Trophoblast cell (in vitro differentiated cells and primary cell): ENCODE measurements at regions not wholly inside any gene's neighbourhood (a gene's known extent, or its start where the extent isn't known, plus 50 kb on each side); places are given as distances from the start of the nearest gene placed in this dataset.
A peak's percentile ranks its signal among the peaks of the same experiment; 100 is the strongest.

Experiments used
- DNase-seq, 2 donors: peaks; one replicate each; pipeline ENCODE4 v3.0.0-alpha.2; 2016
- H2AFZ ChIP-seq: 2 replicates; pipeline ENCODE4 v1.6.1; 2013; ENCODE audit warnings: low read length, moderate library complexity, mild to moderate bottlenecking; ENCODE audit not compliant: insufficient read depth, poor library complexity
- H2AK5ac ChIP-seq: 2 replicates; pipeline ENCODE4 v1.6.1; 2013; ENCODE audit warnings: mild to moderate bottlenecking, low read length
- H2BK120ac ChIP-seq: 2 replicates; pipeline ENCODE4 v1.6.1; 2013; ENCODE audit warnings: low read length, mild to moderate bottlenecking, moderate library complexity; ENCODE audit not compliant: insufficient read depth, poor library complexity
- H2BK12ac ChIP-seq: 2 replicates; pipeline ENCODE4 v1.6.1; 2013; ENCODE audit warnings: mild to moderate bottlenecking, low read length, moderate library complexity
- H2BK5ac ChIP-seq: 2 replicates; pipeline ENCODE4 v1.6.1; 2013; ENCODE audit warnings: low read length, low read depth, moderate library complexity, mild to moderate bottlenecking; ENCODE audit not compliant: poor library complexity
- H3K14ac ChIP-seq: 2 replicates; pipeline ENCODE4 v1.6.1; 2013; ENCODE audit warnings: mild to moderate bottlenecking, low read length
- H3K18ac ChIP-seq: 2 replicates; pipeline ENCODE4 v1.6.1; 2013; ENCODE audit warnings: mild to moderate bottlenecking, low read length
- H3K23ac ChIP-seq: 2 replicates; pipeline ENCODE4 v1.6.1; 2013; ENCODE audit warnings: low read length
- H3K27ac ChIP-seq: 2 replicates; pipeline ENCODE4 v1.5.1; 2013; ENCODE audit warnings: low read depth, mild to moderate bottlenecking, inconsistent platforms, low read length, moderate library complexity
- H3K27me3 ChIP-seq: 2 replicates; pipeline ENCODE4 v1.6.1; 2013; ENCODE audit warnings: inconsistent platforms, mild to moderate bottlenecking, low read length, moderate library complexity; ENCODE audit not compliant: insufficient read depth
- H3K36me3 ChIP-seq, 2 experiments: 1 replicate in 1 of 2; 2 replicates in 1 of 2; pipeline ENCODE4 v1.6.1; 2013; ENCODE audit warnings: low read length in 2 of 2, mild to moderate bottlenecking in 2 of 2, moderate library complexity in 1 of 2; ENCODE audit not compliant: insufficient read depth in 2 of 2, control insufficient read depth in 1 of 2
- H3K4ac ChIP-seq: 2 replicates; pipeline ENCODE4 v1.6.1; 2013; ENCODE audit warnings: low read depth, mild to moderate bottlenecking, low read length, moderate library complexity
- H3K4me1 ChIP-seq, 2 experiments: 1 replicate in 1 of 2; 2 replicates in 1 of 2; pipeline ENCODE4 v1.6.1; 2013; ENCODE audit warnings: low read length in 2 of 2, mild to moderate bottlenecking in 2 of 2, moderate library complexity in 1 of 2; ENCODE audit not compliant: insufficient read depth in 2 of 2, control insufficient read depth in 1 of 2
- H3K4me2 ChIP-seq: 2 replicates; pipeline ENCODE4 v1.6.1; 2013; ENCODE audit warnings: inconsistent platforms, mild to moderate bottlenecking, low read length, moderate library complexity
- H3K4me3 ChIP-seq: 2 replicates; pipeline ENCODE4 v1.5.1; 2013; ENCODE audit warnings: mild to moderate bottlenecking, low read depth, low read length, inconsistent platforms
- H3K79me1 ChIP-seq: one replicate; pipeline ENCODE4 v1.6.1; 2013; ENCODE audit warnings: low read length
- H3K79me2 ChIP-seq: 2 replicates; pipeline ENCODE4 v1.6.1; 2013; ENCODE audit warnings: low read length, mild to moderate bottlenecking; ENCODE audit not compliant: control insufficient read depth, insufficient read depth, poor library complexity
- H3K9ac ChIP-seq: 2 replicates; pipeline ENCODE4 v1.6.1; 2013; ENCODE audit warnings: mild to moderate bottlenecking, low read length
- H3K9me3 ChIP-seq: 2 replicates; pipeline ENCODE4 v1.6.1; 2013; ENCODE audit warnings: low read depth, mild to moderate bottlenecking, control low read depth, inconsistent platforms, low read length; ENCODE audit not compliant: insufficient read depth
- H4K12ac ChIP-seq: 2 replicates; pipeline ENCODE4 v1.6.1; 2013; ENCODE audit warnings: low read depth, mild to moderate bottlenecking, low read length, moderate library complexity
- H4K8ac ChIP-seq: 2 replicates; pipeline ENCODE4 v1.6.1; 2013; ENCODE audit warnings: low read depth, mild to moderate bottlenecking, low read length, moderate library complexity
- H4K91ac ChIP-seq: one replicate; pipeline ENCODE4 v1.6.1; 2013; ENCODE audit warnings: low read depth, mild to moderate bottlenecking, low read length, moderate library complexity
- WGBS: extraction: QIAGEN DNeasy Blood & Tissue Kit; methylation state at CpG from one replicate; pipeline ENCODE4 v1.1.7; 2013; ENCODE audit warnings: missing lambda C conversion rate; ENCODE audit not compliant: insufficient read length, insufficient coverage; ENCODE audit errors: extremely low coverage; 5-methylcytosine and 5-hydroxymethylcytosine counted together

DNA sequence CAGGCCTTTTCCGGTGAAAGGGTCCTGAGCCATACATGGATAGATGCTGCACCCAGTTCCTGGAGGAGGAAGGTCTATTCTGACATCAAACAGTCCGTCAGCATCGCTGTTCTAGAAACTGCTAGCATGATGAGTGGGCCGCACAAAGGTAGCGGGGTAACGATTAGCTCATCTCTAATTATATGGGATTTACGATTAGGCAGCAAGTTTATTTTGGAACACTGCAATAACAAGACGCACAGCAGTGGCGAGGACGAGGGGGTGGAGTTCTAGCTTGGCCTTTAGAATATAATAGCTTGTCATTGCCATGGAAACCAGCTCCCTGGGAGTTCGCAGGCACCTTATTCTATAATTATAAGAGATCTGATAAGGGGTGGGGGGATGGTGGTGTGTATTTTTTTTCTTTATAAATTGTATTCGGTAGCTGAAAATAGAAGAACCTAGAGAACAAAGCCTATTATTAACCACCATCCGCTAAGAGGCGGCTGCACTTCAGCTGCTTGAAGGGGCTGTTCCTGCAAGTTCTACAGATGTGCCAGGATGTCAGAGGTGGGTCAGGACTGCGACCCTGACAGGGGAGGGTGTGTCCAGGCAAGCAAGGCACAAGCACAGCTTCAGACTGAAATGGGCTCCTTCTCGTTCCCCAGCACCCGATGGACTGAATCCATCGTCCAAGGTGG lies 311.0 kb downstream of the AGTPBP1 start:
- no CpG with 5 or more reads among the region's 18 CpGs for WGBS
- H3K23ac ChIP-seq = no peak overlapping the region
- H2AK5ac ChIP-seq = no peak overlapping the region
- no peak overlapping the region for H3K27ac ChIP-seq
- H4K8ac ChIP-seq = no peak overlapping the region
- DNase-seq = no peak
- H3K36me3 ChIP-seq = no peaks in the 10 kb centered on the region
- H3K4me3 ChIP-seq = no peak overlapping the region
- H3K27me3 ChIP-seq = no peaks in the 10 kb centered on the region
- H3K79me2 ChIP-seq = no peaks in the 10 kb centered on the region
- H3K4me2 ChIP-seq = no peak overlapping the region
- H3K9ac ChIP-seq = no peak overlapping the region
- H3K9me3 ChIP-seq = no peaks in the 10 kb centered on the region
- no peak overlapping the region for H2BK120ac ChIP-seq
- no peak overlapping the region for H2AFZ ChIP-seq
- no peaks in the 10 kb centered on the region for H3K79me1 ChIP-seq
- no peak overlapping the region for H2BK12ac ChIP-seq
- no peak overlapping the region for H3K14ac ChIP-seq
- no peak overlapping the region for H4K12ac ChIP-seq
- H3K4ac ChIP-seq = no peak overlapping the region
- H3K4me1 ChIP-seq = no peaks in the 10 kb centered on the region
- H4K91ac ChIP-seq = no peak overlapping the region
- H3K18ac ChIP-seq = no peak overlapping the region
- H2BK5ac ChIP-seq = no peak overlapping the region

DNA sequence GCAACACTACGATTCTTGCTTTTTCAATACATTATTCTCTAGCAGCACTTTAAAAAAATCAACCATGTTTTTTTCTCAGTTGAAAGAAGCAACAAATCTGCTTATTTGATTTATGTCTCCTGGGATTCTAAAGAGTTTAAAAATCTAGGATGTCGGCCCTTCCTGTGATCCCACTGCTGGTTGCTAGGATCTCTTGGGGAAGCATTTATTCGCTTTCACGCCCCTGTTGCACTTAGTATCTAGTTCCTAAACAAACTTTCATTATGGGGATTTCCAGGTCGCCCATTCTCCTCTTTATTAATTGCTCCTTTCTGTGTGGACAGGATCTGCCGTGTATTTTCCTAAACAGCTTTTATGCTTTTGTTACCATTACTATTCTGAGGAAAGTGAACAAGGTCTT lies 313.5 kb downstream of the AGTPBP1 start:
- no peak for DNase-seq
- no peak overlapping the region for H2BK120ac ChIP-seq
- no peak overlapping the region for H2AFZ ChIP-seq
- H3K79me1 ChIP-seq = no peaks in the 10 kb centered on the region
- no peak overlapping the region for H3K9ac ChIP-seq
- no peaks in the 10 kb centered on the region for H3K36me3 ChIP-seq
- H4K8ac ChIP-seq = no peak overlapping the region
- H2BK5ac ChIP-seq = no peak overlapping the region
- no peaks in the 10 kb centered on the region for H3K9me3 ChIP-seq
- H2BK12ac ChIP-seq = no peak overlapping the region
- no peak overlapping the region for H3K18ac ChIP-seq
- H3K14ac ChIP-seq = no peak overlapping the region
- H3K23ac ChIP-seq = no peak overlapping the region
- H4K91ac ChIP-seq = no peak overlapping the region
- H3K4me2 ChIP-seq = no peak overlapping the region
- no peak overlapping the region for H2AK5ac ChIP-seq
- no peaks in the 10 kb centered on the region for H3K79me2 ChIP-seq
- no peaks in the 10 kb centered on the region for H3K4me1 ChIP-seq
- no peak overlapping the region for H3K27ac ChIP-seq
- WGBS = no CpG with 5 or more reads among the region's 6 CpGs
- H3K27me3 ChIP-seq = no peaks in the 10 kb centered on the region
- no peak overlapping the region for H4K12ac ChIP-seq
- no peak overlapping the region for H3K4me3 ChIP-seq
- H3K4ac ChIP-seq = no peak overlapping the region

DNA sequence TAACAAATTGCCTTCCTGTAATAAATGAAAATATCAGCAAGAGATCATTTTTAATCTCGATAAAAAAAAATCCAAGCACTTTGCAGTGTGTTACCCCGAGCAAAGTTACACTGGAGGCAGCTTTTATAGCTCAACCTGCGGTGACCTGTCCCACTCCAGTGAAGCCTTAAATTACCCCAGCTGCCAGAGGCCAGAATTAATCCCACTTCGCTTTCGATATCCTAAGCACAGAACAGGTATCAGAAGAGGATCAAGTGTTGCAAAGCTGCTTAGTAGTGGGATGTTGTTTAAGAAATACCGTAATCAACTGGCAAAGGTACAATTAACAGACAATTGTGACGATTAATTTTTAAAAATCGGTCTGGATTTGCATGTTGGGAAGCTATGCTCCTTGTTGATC lies 314.0 kb downstream of the AGTPBP1 start:
- H3K4me2 ChIP-seq = no peak overlapping the region
- no peak overlapping the region for H4K8ac ChIP-seq
- H3K18ac ChIP-seq = no peak overlapping the region
- no peaks in the 10 kb centered on the region for H3K79me1 ChIP-seq
- H3K4me3 ChIP-seq = no peak overlapping the region
- no CpG with 5 or more reads among the region's 8 CpGs for WGBS
- H3K23ac ChIP-seq = no peak overlapping the region
- H2BK5ac ChIP-seq = no peak overlapping the region
- no peak overlapping the region for H2AK5ac ChIP-seq
- DNase-seq = no peak
- no peak overlapping the region for H4K91ac ChIP-seq
- H3K9me3 ChIP-seq = no peaks in the 10 kb centered on the region
- no peaks in the 10 kb centered on the region for H3K36me3 ChIP-seq
- no peaks in the 10 kb centered on the region for H3K79me2 ChIP-seq
- no peaks in the 10 kb centered on the region for H3K27me3 ChIP-seq
- no peak overlapping the region for H2BK12ac ChIP-seq
- H2BK120ac ChIP-seq = no peak overlapping the region
- no peak overlapping the region for H3K14ac ChIP-seq
- no peak overlapping the region for H4K12ac ChIP-seq
- H3K9ac ChIP-seq = no peak overlapping the region
- no peak overlapping the region for H2AFZ ChIP-seq
- no peak overlapping the region for H3K27ac ChIP-seq
- H3K4me1 ChIP-seq = no peaks in the 10 kb centered on the region
- no peak overlapping the region for H3K4ac ChIP-seq

DNA sequence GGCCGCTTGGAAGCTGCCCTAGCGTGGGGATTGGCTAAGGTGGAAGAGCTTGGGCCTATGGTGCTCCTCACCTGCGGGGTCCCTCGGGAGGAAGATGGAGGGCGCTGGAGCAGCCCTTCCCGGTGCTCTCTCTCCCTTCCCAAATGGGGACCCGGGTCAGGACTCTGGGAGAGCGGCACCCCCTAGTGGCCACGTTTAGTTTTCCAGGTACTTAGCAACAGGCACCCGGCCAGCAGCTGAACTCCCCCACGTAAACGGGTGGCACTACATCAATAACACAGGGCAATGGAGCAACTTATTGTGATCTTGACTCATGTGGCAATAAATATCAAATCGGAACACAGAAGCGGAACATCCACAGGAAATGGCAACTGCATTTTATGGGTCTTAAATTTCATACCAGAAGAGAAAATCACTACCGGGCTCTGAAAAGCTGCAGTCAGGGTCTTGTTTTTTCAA lies 316.6 kb downstream of the AGTPBP1 start:
- no peak overlapping the region for H3K4me3 ChIP-seq
- no peak overlapping the region for H3K9ac ChIP-seq
- no peak overlapping the region for H2BK5ac ChIP-seq
- H3K18ac ChIP-seq = no peak overlapping the region
- peaks cover 0 to 4% of the 10 kb centered on the region in 2 experiments for H3K4me1 ChIP-seq
- H2AK5ac ChIP-seq = no peak overlapping the region
- H3K4ac ChIP-seq = no peak overlapping the region
- H3K4me2 ChIP-seq = no peak overlapping the region
- no peak overlapping the region for H4K8ac ChIP-seq
- H3K14ac ChIP-seq = no peak overlapping the region
- H3K27ac ChIP-seq = no peak overlapping the region
- no peak overlapping the region for H2BK120ac ChIP-seq
- H4K12ac ChIP-seq = no peak overlapping the region
- no peak overlapping the region for H3K23ac ChIP-seq
- H3K27me3 ChIP-seq = no peaks in the 10 kb centered on the region
- WGBS = no CpG with 5 or more reads among the region's 15 CpGs
- no peaks in the 10 kb centered on the region for H3K9me3 ChIP-seq
- H2AFZ ChIP-seq = no peak overlapping the region
- no peaks in the 10 kb centered on the region for H3K36me3 ChIP-seq
- no peak overlapping the region for H4K91ac ChIP-seq
- H3K79me2 ChIP-seq = no peaks in the 10 kb centered on the region
- no peak overlapping the region for H2BK12ac ChIP-seq
- peak; percentile 43 to 75 for DNase-seq
- peaks cover 4% of the 10 kb centered on the region for H3K79me1 ChIP-seq
